HepG2 (cell line): ENCODE measurements at regions not wholly inside any gene's neighbourhood (a gene's known extent, or its start where the extent isn't known, plus 50 kb on each side); places are given as distances from the start of the nearest gene placed in this dataset.

ENCODE experiments used
- ATAC-seq: fragments of 200-7000 bp; cut with Tn5 transposase; 3 replicates; pipeline ENCODE4 v1.9.1; 2020; ENCODE audit warnings: mild to moderate bottlenecking, moderate library complexity
- BruUV-seq: library from RNA; stranded (reverse); fragments of 400-500 nt; replicated peaks from 2 replicates; lab custom pipeline; 2021; lab: Mats Ljungman, UMichigan
- CTCF ChIA-PET: fragments of 300-600 bp; formaldehyde crosslinking; extraction: SDS; loops from one replicate; lab custom pipeline; 2021; ENCODE audit warnings: low total read pairs, inconsistent platforms, low intra/inter-chr PET ratio; lab: Yijun Ruan, JAX
- POLR2A ChIA-PET: fragments of 350-600 bp; sonication (Branson Sonifier 250); formaldehyde crosslinking; loops from one replicate; lab custom pipeline; 2020; ENCODE audit warnings: antibody characterized with exemption, inconsistent platforms; lab: Yijun Ruan, JAX
- DNase-seq: peaks from one replicate; pipeline ENCODE4 v3.0.0-alpha.2; 2015; ENCODE audit warnings: low spot score
- FAIRE-seq: peaks from 3 replicates; lab custom pipeline; 2011; peaks lifted over from hg19 to GRCh38; lab: Jason Lieb, UNC
- H2AFZ ChIP-seq: one replicate; pipeline ENCODE4 v1.6.1; 2011; ENCODE audit warnings: low read length, inconsistent platforms
- H3K27ac ChIP-seq: fragments of 300-600 bp; 3 replicates; pipeline ENCODE4 v1.8.0; 2011; ENCODE audit warnings: mixed run types, mild to moderate bottlenecking, mixed read lengths, low read length, inconsistent platforms; ENCODE audit not compliant: insufficient read depth; ENCODE audit errors: extremely low read length
- H3K27me3 ChIP-seq, 2 experiments: fragments of 200-600 bp in 1 of 2; 2 replicates in 1 of 2; 3 replicates in 1 of 2; pipeline versions ENCODE4 v1.6.0 to v1.8.0; 2011; ENCODE audit warnings: low read length in 2 of 2, mild to moderate bottlenecking in 2 of 2, moderate library complexity in 2 of 2, inconsistent platforms in 1 of 2; ENCODE audit not compliant: insufficient read depth in 2 of 2, control insufficient read depth in 1 of 2
- H3K36me3 ChIP-seq, 2 experiments: fragments of 200-600 bp in 1 of 2; replicated peaks in 1 of 2; 2 replicates in 1 of 2; 3 replicates in 1 of 2; pipeline versions ENCODE4 v1.5.1 to v1.8.0; 2011; ENCODE audit warnings: low read length in 2 of 2, inconsistent platforms in 1 of 2; ENCODE audit not compliant: insufficient read depth in 2 of 2, control insufficient read depth in 1 of 2
- H3K4me1 ChIP-seq: 2 replicates; pipeline ENCODE4 v1.5.1; 2012; ENCODE audit warnings: low read length, inconsistent platforms; ENCODE audit not compliant: insufficient read depth
- H3K4me2 ChIP-seq: 2 replicates; pipeline ENCODE4 v1.6.0; 2011; ENCODE audit warnings: low read depth, low read length, inconsistent platforms
- H3K4me3 ChIP-seq, 3 experiments: fragments of 200-600 bp in 1 of 3; sonication (generic), shearing (Covaris generic) in 1 of 3; replicated peaks in 1 of 3; 2 replicates each; pipeline ENCODE4 v1.5.1; 2011 to 2016; ENCODE audit warnings: low read length in 3 of 3, inconsistent platforms in 2 of 3, low read depth in 2 of 3, mild to moderate bottlenecking in 2 of 3, control low read depth in 1 of 3, mixed read lengths in 1 of 3; ENCODE audit not compliant: insufficient read depth in 1 of 3
- H3K79me2 ChIP-seq: one replicate; pipeline ENCODE4 v1.6.1; 2011; ENCODE audit warnings: low read length, inconsistent platforms; ENCODE audit not compliant: insufficient read depth
- H3K9ac ChIP-seq: 2 replicates; pipeline ENCODE4 v1.6.0; 2011; ENCODE audit warnings: mild to moderate bottlenecking, low read depth, low read length, inconsistent platforms; ENCODE audit not compliant: insufficient read depth
- H3K9me3 ChIP-seq: 2 replicates; pipeline ENCODE4 v1.5.1; 2012; ENCODE audit warnings: mild to moderate bottlenecking, low read length
- H4K20me1 ChIP-seq: 2 replicates; pipeline ENCODE4 v1.6.0; 2011; ENCODE audit warnings: inconsistent platforms, mild to moderate bottlenecking, low read length, moderate library complexity; ENCODE audit not compliant: insufficient read depth
- HMG20B ChIP-seq: conservative IDR thresholded peaks from 2 replicates; pipeline ENCODE4 v1.6.1; 2016; ENCODE audit warnings: missing genetic modification reagents, missing compliant biosample characterization
- HNRNPLL ChIP-seq: fragments of 200-400 bp; formaldehyde crosslinking; IDR thresholded peaks from 2 replicates; pipeline ENCODE4 v1.6.1; 2017; ENCODE audit warnings: mild to moderate bottlenecking, low read depth, low read length; ENCODE audit not compliant: poor library complexity, severe bottlenecking
- SMARCC2 ChIP-seq: fragments of 450-650 bp; IDR thresholded peaks from 2 replicates; pipeline ENCODE4 v1.6.1; 2017; ENCODE audit warnings: antibody characterized with exemption, mild to moderate bottlenecking
- ZNF326 ChIP-seq: sonication (generic); formaldehyde crosslinking; IDR thresholded peaks from 2 replicates; pipeline ENCODE4 v1.4.0; 2020; ENCODE audit warnings: missing genetic modification reagents, borderline replicate concordance
- ZNF513 ChIP-seq: sonication (generic); formaldehyde crosslinking; conservative IDR thresholded peaks from 2 replicates; pipeline ENCODE4 v1.5.0; 2020; ENCODE audit warnings: missing genetic modification reagents
- ZNF747 ChIP-seq: sonication (generic); formaldehyde crosslinking; IDR thresholded peaks from 2 replicates; pipeline ENCODE4 v1.8.1; 2023; ENCODE audit warnings: missing genetic modification reagents, mild to moderate bottlenecking, borderline replicate concordance
- WGBS: methylation state at CpG from one replicate; pipeline ENCODE4 v1.1.6; 2017; ENCODE audit warnings: low lambda C conversion rate; 5-methylcytosine and 5-hydroxymethylcytosine counted together
- in situ Hi-C: cut with HindIII; loops from 2 replicates; pipeline ENCODE4 v1.10.0; 2017; ENCODE audit warnings: low pct_unique_long_range_greater_than_20kb; ENCODE audit not compliant: extremely low pct_ligation_motif_present
- intact Hi-C: fragments of 100-400 bp; cut with micrococcal nuclease; formaldehyde crosslinking; loops from one replicate; pipeline ENCODE4 v1.10.0; 2022; ENCODE audit not compliant: unreplicated experiment
- TF ChIP-seq, protein P1 (sequence below): sonication (generic); formaldehyde crosslinking; IDR thresholded peaks from 2 replicates; pipeline ENCODE4 v1.4.0; 2020; ENCODE audit warnings: missing genetic modification reagents

GRCh38 chr10:44310762-44311562 lies 73.9 kb downstream of the CXCL12 start:
- POLR2A ChIA-PET: no interaction called here
- H3K4me2 ChIP-seq: no peak overlapping the region
- H3K27me3 ChIP-seq: no peaks in the 10 kb centered on the region

GRCh38 chr10:44309939-44310761 lies 74.7 kb downstream of the CXCL12 start:
- Histone ChIP-seq H3K4me2 (no peak overlapping the region), H3K4me3 (no peak overlapping the region), H3K9ac (no peak overlapping the region), H3K4me1 (peaks cover 7% of the 10 kb centered on the region; the same call in 1 of the 2 replicates), H3K27ac (no peak overlapping the region), H4K20me1 (no peaks in the 10 kb centered on the region), H3K27me3 (no peaks in the 10 kb centered on the region), H2AFZ (no peak overlapping the region), H3K79me2 (no peaks in the 10 kb centered on the region), H3K36me3 (no peaks in the 10 kb centered on the region), H3K9me3 (no peaks in the 10 kb centered on the region)
- ATAC-seq: no peak
- ChIA-PET CTCF (no interaction called here), POLR2A (no interaction called here)
- BruUV-seq: no TSS peak
- in situ Hi-C loops (no loop called here), intact Hi-C loops (no loop called here)
- 74% methylated on average over 30 of the region's 32 CpGs for whole genome bisulfite sequencing
- DNase-seq: no peak
- no peak for FAIRE-seq
- TF ChIP-seq ZNF747 (no peak), SMARCC2 (no peak), ZNF513 (CRISPR knock-in tag) (no peak), HNRNPLL (no peak), HMG20B (CRISPR knock-in tag) (no peak)

More at GRCh38 chr10:44310762-44311562, 73.9 kb downstream of the CXCL12 start:
- intact Hi-C loops: no loop called here
- no peaks in the 10 kb centered on the region for H3K9me3 ChIP-seq
- no TSS peak for BruUV-seq
- ATAC-seq (no peak; the same call in 2 of the 3 replicates), DNase-seq (no peak), FAIRE-seq (no peak)
- H3K9ac ChIP-seq: no peak overlapping the region
- H2AFZ ChIP-seq: no peak overlapping the region
- H3K4me1 ChIP-seq: peaks cover 7% of the 10 kb centered on the region; the same call in 1 of the 2 replicates
- in situ Hi-C loops: no loop called here
- H3K4me3 ChIP-seq: no peak overlapping the region
- TF ChIP-seq, protein P1, sequence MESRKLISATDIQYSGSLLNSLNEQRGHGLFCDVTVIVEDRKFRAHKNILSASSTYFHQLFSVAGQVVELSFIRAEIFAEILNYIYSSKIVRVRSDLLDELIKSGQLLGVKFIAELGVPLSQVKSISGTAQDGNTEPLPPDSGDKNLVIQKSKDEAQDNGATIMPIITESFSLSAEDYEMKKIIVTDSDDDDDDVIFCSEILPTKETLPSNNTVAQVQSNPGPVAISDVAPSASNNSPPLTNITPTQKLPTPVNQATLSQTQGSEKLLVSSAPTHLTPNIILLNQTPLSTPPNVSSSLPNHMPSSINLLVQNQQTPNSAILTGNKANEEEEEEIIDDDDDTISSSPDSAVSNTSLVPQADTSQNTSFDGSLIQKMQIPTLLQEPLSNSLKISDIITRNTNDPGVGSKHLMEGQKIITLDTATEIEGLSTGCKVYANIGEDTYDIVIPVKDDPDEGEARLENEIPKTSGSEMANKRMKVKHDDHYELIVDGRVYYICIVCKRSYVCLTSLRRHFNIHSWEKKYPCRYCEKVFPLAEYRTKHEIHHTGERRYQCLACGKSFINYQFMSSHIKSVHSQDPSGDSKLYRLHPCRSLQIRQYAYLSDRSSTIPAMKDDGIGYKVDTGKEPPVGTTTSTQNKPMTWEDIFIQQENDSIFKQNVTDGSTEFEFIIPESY (CRISPR knock-in tag): peak; percentile 84
- TF ChIP-seq ZNF326: no peak
- no peak overlapping the region for H3K27ac ChIP-seq
- 82% methylated on average over 39 of the region's 58 CpGs for WGBS
- CTCF ChIA-PET: no interaction called here
- no peaks in the 10 kb centered on the region for H3K79me2 ChIP-seq
- no peaks in the 10 kb centered on the region for H3K36me3 ChIP-seq
- H4K20me1 ChIP-seq: no peaks in the 10 kb centered on the region
